NCI-H2227 (cell line): ENCODE measurements at regions not wholly inside any gene's neighbourhood (a gene's known extent, or its start where the extent isn't known, plus 50 kb on each side); places are given as distances from the start of the nearest gene placed in this dataset.
"Not testable (repeated sequence)": the region's sequence is repeated elsewhere in the genome, so short reads cannot be mapped to it uniquely, and the experiment has no call there.

Experiments used
- DNase-seq: peaks from one replicate; lab custom pipeline; 2025; ENCODE audit not compliant: unreplicated experiment; lab: John Stamatoyannopoulos, UW

DNA sequence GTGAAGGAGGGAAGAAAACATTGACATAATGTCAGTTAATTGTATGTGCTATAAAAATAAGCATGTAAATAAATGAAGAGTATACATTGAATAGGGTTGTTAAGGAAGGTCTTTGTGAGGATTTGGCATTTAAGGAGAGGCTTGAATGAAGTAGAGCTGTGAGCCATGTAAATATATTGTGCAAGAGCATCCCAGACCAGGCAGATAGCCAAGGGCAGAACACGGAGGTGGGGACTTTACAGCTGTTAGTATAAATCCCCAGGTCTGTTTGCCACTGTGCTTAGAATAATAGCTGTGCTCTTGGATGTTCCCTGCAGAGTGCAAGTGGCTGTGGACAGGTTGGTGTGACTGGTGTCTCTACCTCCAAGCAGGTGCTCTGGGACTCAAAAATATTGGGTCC is 211.7 kb downstream of the LRRC70 start:
- DNase-seq: no peak

DNA sequence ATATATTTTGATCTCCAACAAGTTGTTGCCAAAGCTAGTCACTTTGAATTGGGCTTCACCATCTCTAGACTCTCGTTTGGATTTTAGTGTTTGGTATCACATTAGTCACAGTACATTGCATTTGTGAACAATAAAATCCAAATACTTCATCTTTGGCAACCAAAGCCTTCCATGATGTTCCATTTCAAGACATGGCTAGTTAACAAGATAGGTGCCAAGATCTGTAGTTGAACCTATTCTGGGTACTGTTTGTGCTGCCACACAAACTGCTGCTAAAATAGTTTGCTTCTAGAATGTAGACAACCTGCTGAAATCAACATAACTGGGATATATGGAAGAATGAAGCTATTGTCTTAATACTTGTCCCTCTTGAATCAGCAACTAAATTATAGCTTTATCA is 207.5 kb downstream of the LRRC70 start:
- DNase-seq: no peak

DNA sequence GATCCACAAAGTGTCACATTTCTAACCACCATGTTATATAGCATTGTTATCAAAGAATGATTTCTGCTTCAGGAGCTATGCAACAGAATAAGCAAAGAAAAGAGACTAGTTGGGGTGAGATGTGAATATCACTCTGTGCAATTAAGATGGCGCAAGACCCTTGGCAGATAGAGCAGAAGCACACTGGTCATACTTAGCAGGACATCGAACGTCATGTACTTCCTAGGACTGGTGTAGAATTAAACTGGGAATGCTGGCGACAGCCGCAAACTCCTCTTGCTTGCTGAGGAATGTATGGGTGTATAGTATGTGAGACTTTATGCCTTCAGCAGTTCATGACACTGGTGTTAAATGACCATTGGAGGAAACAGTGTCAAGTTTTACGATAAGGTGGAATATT is 207.0 kb downstream of the LRRC70 start:
- DNase-seq: no peak

DNA sequence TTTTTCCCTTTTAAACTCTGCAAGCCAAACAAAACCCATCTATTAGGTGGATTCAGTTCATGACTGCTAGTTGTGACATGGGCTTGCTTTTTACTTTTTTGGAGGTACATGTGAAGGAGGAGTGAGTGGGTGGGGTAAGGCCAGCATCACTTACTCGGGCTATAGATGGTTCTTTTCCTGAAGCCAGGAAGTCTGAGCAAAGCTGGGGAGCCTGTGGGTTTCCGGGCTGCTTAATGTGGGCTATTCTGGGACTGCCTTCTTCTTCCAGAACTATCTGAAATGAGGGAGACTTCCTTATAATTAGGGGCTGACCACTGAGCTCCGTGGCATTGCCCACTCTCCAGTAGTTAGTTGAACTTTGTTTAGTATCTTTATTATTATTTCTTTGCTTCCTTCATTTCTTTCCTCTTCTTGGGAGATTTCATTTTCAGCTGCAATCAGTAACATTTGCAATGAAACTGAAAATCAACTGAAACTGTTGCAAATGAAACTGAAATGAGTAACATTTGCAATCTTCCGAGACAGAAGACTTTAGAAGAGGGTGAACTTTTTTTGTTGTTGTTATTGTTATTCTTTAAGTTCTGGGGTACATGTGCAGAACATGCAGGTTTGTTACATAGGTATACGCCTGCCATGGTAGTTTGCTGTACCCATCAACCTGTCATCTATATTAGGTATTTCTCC is 204.9 kb downstream of the LRRC70 start:
- no peak for DNase-seq

DNA sequence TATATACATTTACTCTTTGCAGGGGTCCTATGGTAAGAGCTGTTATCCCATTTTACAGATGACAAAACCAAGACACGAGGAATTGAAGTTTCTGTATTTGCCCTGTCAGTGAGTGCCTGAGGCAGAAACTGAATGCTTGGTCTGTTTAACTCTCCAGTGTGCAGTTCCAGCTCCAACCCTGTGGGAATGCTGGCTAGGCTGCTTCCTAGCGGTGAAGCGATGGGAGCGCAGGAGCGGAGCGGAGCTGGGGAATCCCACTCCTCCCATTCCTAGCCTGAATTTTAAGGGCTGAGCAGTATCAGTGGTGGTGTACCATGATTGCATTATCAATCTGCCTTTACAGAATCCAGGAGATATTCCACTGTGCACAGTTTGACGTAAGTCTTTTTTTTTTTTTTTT is 202.3 kb downstream of the LRRC70 start:
- no peak for DNase-seq

DNA sequence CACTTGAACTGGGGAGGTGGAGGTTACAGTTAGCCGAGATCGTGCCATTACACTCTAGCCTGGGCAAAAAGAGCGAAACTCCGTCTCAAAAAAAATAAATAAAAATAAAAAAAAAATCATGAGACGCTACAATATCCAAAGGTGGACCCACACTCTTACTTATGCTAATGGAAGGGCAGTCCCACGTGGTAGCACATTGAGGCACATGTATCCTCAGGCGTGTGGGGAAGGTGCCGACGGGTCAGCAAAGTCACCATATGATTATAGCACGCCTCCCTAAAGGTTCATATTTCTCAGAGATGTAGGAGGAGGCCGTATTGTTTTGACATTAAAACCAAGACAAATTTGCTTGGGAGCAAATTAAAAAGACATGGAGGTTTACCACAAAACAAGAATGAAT is 201.6 kb downstream of the LRRC70 start:
- no peak for DNase-seq

DNA sequence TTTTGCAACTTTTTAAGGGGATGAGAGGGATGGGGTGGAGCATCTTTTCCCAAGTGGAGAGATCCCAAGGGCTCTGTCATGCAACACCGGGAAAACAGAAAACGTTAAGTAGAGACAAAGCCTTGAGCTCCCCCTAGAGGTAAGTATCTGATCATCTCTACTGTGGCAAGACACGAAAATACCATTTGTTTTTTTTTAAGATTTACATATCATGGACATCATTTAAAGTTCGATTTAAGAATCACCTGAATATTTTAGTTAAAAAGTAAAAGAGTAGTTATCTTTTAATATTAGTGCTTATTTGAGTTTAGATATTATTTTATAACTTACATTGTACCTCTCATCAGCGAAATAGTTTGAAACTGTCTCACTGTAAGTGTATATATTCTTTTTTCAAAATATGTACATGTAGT is 200.4 kb downstream of the LRRC70 start:
- peak; percentile 13 for DNase-seq

DNA sequence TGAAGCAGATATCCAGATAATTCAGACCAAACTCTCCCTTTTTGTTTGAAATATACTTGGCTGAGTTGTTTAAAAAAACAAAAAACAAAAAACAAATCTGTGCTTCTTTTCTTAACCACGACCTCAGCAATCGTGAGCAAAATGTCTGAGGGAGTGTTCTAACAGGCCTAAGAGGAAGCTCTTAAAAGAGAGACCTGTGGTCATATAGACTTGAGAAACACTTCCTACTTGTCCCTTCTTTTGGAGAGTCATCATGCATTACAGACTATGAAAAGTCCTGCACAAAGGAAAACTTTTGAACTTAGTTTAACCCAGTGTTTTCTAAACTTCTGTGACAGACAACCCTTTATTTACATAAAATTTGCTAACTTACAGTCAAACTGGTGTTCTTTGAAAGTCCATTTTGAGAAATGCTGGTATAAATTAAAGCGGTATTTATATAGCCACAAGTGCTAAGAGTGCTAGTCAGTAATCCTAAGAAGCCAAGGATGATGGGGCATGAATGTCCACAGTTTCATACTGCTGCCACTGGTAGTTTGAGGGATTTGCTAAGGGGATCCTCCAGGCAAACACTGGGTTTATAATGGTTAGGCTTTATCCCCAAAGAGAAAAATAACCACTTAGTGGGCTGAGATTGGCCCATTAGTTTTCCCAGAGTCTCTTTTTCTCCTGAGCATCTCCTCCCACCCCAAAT is 199.8 kb downstream of the LRRC70 start:
- DNase-seq: no peak

DNA sequence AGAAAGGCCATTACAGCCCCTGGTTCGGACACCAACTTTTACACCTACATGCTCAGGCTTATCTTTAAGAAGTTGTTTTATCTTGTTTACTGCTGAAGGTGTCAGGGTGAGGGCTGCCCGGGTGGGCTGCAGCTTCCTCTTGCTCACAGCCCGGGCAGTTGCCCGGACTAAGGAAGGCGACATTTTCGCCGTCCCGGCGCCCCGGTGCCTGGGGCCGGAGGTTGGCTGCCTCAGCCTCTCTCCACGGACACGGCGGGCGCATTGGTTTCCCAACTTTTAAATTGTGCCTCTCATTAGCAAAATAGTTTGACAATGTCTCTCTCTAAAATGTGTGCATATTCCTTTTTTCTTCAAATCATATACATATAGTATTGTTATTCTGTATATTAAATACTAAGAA is 198.5 kb downstream of the LRRC70 start:
- DNase-seq: not testable (repeated sequence)

DNA sequence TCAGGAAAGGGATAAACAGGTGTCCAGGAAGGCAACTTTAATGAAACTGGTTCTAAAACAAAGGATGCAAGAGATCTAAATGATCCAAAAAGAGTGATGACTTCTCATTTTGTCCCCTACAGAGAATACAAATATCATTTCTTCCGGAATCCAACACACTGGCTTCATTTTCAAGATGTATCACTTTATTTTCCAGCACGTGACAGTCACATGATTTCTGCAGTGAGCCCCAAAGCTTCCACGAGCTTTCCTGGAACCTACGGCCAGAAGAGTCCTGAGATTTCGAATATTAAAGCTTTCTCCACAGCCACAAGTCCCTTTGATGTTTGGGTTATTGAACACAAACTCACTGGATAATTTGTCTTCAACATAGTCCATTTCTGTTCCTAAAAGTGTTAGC is 198.0 kb downstream of the LRRC70 start:
- DNase-seq: not testable (repeated sequence)

DNA sequence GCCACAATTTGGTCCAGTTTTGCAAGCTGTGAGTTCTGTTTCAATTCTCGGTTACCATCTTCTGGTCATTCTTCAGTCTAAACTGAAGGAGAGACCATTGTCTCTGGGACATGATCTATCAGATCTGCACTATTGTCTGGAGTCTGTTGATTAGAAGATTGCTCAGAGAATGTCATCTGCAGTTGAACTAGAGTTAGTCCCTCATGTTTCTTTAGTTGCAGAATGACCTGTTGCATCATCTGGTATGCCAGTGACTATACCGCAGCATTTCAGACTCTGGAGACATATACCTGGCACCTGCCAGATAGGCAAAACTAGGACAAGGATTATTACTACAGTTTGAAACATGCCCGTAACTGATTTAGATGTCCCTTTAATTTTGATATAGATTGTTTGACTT is 194.8 kb downstream of the LRRC70 start:
- no peak for DNase-seq

DNA sequence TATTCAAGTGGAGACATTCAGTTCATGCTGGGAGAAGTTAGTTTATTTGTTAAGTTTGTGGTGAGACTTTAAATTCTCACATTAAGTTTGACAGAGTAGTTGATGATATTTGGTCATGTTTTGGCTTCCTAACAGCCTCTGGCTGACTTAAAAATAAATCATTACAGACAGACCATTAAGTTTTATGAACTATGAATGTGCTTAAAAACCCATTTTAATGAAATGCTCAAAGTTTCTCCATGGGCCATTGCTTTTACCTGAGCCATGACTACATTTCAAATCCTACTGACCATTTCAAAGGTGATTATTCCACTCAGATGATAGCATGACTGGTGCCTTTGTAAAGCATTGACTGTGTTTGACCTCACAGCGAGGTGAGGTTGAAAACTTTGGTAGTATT is 192.7 kb downstream of the LRRC70 start:
- no peak for DNase-seq

DNA sequence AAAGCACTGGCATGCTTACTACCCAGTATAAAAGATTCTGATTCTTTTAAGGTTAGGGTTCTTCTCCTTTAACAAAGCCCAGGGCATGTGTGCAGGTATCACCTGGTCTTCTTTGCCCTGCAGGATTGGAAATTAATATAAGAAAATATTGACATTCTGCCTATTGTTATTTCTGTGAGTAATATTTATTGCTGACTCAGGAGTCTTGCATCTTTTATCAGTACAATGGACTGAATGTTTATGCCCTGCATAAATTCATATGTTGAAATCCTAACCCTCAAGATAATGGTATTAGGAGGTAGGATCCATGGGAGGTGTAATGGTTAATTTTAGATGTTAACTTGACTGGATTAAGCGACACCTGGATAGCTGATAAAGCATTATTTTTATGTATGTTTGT is 189.0 kb downstream of the LRRC70 start:
- DNase-seq: no peak

DNA sequence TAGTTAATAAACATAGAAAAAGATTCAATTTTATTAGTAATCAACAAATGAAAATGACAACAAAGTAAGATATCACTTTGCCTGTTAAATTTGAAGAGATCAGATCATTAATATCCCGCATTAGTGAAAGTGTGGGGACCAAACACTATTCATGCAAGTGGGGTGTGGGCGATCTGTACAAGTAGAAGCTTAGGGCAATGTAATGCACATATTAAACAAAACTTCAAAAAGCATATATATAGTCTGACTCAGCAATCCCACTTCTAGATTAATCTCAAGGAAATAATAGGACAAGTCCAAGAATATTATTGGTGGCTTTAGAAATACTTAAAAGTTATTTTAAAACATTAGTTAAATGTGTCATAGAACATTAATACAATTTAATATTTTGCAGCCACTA is 188.5 kb downstream of the LRRC70 start:
- DNase-seq: no peak

DNA sequence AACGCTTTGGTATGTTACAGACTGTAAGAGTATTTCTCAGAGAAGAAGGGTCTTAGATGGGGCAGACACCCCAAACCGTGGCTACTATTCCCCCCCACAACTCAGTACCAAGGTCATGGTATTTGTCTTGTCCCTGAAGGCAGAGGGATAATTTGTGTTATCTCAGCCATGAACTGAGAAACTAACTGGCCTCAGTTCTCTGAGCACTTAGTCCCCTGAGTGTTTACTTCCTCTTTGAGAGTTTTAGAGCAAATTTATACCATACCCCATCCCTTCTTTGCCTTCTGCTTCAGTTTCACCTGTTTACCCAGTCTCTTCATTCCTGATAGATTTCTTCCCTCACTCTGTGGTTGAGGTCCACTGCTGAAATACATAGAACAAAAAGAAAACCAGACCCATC is 183.9 kb downstream of the LRRC70 start:
- DNase-seq: no peak

DNA sequence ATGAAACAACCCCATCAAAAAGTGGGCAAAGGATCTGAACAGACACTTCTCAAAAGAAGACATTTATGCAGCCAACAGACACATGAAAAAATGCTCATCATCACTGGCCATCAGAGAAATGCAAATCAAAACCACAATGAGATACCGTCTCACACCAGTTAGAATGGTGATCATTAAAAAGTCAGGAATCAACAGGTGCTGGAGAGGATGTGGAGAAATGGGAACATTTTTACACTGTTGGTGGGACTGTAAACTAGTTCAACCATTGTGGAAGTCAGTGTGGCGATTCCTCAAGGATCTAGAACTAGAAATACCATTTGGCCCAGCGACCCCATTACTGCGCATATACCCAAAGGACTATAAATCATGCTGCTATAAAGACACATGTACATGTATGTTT is 179.1 kb downstream of the LRRC70 start:
- not testable (repeated sequence) for DNase-seq

DNA sequence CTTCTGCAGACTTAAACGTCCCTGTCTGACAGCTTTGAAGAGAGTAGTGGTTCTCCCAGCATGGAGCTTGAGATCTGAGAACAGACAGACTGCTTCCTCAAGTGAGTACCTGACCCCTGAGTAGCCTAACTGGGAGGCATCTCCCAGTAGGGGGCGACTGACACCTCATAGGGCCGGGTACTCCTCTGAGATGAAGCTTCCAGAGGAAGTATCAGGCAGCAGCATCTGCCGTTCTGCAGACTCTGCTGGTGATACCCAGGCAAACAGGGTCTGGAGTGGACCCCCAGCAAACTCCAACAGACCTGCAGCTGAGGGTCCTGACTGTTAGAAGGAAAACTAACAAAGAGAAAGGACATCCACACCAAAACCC is 174.4 kb downstream of the LRRC70 start:
- not testable (repeated sequence) for DNase-seq

DNA sequence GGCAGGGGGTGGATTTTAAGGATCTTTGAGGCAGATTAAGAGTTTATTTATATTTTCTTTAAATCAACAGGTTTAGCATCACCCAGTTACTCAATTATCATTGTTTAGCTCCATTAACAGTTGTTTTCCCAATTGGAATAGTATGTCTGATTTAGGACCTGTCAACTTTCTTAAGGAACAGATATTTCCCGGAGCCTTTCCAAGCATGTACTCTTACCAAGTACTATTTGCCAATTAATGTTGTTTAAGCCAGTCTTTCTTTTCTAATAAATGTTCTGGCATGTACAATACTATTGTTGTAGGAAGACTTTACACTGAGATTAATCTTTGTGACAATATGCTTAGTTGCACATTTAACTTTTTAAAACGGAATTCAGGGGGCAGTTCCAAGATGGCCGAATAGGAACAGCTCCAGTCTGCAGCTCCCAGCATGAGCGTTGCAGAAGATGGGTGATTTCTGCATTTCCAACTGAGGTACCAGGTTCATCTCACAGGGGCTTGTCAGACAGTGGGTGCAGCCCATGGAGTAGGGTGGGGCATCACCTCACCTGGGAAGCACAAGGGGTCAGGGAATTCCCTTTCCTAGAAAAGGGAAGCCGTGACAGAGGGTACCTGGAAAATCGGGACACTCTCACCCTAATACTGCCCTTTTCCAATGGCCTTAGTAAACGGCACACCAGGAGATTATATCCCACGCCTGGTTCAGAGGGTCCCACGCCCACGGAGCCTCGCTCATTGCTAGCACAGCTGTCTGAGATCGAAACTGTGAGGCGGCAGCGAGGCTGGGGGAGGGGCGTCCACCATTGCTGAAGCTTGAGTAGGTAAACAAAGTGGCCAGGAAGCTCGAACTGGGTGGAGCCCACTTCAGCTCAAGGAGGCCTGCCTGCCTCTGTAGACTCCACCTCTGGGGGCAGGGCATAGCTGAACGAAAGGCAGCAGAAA is 173.7 kb downstream of the LRRC70 start:
- DNase-seq: not testable (repeated sequence)

DNA sequence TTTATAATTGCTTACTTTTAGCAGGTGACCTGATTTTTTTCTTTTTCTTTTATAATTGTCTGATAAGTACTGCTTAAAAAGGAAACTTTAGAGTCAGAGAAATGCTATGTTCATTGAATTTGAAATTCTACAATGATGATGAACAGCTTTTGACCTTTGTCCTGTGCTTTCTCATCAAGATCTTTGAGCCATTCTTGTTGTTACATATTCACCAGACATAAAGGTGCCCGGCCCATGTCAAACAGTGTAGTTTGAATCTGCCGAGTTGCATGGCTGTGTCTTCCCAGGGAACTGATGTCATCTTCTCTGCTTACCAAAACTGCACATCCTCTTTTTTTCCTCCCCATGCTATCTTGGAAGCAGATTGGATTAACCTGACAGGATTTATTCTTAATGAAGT is 163.6 kb downstream of the LRRC70 start:
- no peak for DNase-seq

DNA sequence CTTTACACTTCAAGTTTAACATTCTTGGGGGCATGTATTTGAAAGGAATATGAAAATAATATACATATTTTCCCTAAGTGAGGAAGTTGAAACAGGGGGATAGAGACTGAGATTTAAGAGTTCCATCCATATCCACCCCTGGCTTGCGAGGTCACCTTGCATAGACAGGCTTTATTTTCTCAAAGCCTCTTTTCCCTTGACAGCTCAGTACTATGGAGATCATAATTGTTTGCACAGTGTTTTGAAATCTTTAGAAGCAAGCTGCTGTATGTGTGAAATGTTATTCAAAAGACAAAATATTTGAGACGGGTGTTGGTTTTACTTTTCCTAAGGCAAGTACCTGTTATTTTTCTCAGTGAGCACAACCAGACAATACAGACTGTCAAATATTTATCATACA is 163.1 kb downstream of the LRRC70 start:
- no peak for DNase-seq

DNA sequence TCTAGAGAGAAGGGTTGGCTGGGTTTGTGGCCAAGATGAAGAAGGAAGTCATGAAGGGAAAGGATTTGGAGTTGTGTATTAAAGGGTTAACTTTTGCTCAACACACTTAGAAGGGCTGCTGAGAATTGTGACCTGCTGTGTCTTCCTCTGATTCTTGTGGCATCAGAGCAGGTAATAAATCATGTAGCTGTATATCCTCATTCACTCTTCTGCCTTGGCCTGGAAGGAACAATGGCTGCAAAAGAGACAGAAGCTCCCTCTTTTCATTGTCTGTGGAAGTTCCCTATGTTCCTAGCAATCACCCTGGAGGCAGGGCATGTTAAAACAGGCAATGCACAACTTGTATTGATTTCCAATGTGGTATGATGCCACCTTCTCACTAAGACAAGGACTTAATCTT is 159.1 kb downstream of the LRRC70 start:
- DNase-seq: no peak

DNA sequence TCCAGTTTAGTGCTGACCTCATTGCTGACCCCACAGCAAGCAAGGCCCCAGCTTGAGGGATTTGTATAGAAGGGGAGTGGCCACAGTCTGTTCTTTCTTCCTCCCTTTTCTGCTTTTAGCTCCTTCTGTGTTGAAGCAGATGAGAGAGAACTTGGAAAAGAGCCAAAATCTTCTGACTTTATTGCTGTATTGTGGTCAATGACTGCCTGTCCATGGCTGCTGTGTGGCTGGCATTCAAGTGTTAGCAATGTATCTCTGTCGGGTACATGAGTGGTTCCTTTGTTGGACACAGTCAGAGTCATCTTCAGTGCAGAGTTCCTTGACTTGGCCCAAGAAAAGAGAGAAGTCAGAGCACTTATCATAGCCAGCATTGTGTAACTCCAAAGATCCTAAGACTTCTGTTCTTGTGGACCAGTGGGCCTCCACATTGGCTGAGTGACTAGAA is 154.1 kb downstream of the LRRC70 start:
- DNase-seq: no peak
